ENCODE measurements at regions not wholly inside any gene's neighbourhood (a gene's known extent, or its start where the extent isn't known, plus 50 kb on each side); places are given as distances from the start of the nearest gene placed in this dataset.

GRCh38 chr2:30034052-30034775 is 112.6 kb upstream of the YPEL5 start:
- no peak for TF ChIP-seq JUND (IDR thresholded peaks at IDR 0.05)
- TF ChIP-seq CTCF (IDR thresholded peaks at IDR 0.05; ENCODE audit: low read depth, low read length, missing input control): no peak
- TF ChIP-seq, protein P1, sequence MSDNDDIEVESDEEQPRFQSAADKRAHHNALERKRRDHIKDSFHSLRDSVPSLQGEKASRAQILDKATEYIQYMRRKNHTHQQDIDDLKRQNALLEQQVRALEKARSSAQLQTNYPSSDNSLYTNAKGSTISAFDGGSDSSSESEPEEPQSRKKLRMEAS (IDR thresholded peaks at IDR 0.05): no peak
- no peak for TF ChIP-seq RAD21 (IDR thresholded peaks at IDR 0.05)
- TF ChIP-seq GABPA (IDR thresholded peaks at IDR 0.05 in 1 of 2, conservative IDR thresholded peaks at IDR 0.05 in 1 of 2): no peak
- no peak for TF ChIP-seq NR2F2 (IDR thresholded peaks at IDR 0.05)
- TF ChIP-seq TAF1 (conservative IDR thresholded peaks at IDR 0.05): no peak
- TF ChIP-seq, protein P2, sequence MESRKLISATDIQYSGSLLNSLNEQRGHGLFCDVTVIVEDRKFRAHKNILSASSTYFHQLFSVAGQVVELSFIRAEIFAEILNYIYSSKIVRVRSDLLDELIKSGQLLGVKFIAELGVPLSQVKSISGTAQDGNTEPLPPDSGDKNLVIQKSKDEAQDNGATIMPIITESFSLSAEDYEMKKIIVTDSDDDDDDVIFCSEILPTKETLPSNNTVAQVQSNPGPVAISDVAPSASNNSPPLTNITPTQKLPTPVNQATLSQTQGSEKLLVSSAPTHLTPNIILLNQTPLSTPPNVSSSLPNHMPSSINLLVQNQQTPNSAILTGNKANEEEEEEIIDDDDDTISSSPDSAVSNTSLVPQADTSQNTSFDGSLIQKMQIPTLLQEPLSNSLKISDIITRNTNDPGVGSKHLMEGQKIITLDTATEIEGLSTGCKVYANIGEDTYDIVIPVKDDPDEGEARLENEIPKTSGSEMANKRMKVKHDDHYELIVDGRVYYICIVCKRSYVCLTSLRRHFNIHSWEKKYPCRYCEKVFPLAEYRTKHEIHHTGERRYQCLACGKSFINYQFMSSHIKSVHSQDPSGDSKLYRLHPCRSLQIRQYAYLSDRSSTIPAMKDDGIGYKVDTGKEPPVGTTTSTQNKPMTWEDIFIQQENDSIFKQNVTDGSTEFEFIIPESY (IDR thresholded peaks at IDR 0.05): no peak
- TF ChIP-seq SP1 (IDR thresholded peaks at IDR 0.05): no peak
- no peak for TF ChIP-seq FOXA1 (IDR thresholded peaks at IDR 0.05)
- TF ChIP-seq, protein P3, sequence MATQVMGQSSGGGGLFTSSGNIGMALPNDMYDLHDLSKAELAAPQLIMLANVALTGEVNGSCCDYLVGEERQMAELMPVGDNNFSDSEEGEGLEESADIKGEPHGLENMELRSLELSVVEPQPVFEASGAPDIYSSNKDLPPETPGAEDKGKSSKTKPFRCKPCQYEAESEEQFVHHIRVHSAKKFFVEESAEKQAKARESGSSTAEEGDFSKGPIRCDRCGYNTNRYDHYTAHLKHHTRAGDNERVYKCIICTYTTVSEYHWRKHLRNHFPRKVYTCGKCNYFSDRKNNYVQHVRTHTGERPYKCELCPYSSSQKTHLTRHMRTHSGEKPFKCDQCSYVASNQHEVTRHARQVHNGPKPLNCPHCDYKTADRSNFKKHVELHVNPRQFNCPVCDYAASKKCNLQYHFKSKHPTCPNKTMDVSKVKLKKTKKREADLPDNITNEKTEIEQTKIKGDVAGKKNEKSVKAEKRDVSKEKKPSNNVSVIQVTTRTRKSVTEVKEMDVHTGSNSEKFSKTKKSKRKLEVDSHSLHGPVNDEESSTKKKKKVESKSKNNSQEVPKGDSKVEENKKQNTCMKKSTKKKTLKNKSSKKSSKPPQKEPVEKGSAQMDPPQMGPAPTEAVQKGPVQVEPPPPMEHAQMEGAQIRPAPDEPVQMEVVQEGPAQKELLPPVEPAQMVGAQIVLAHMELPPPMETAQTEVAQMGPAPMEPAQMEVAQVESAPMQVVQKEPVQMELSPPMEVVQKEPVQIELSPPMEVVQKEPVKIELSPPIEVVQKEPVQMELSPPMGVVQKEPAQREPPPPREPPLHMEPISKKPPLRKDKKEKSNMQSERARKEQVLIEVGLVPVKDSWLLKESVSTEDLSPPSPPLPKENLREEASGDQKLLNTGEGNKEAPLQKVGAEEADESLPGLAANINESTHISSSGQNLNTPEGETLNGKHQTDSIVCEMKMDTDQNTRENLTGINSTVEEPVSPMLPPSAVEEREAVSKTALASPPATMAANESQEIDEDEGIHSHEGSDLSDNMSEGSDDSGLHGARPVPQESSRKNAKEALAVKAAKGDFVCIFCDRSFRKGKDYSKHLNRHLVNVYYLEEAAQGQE (IDR thresholded peaks at IDR 0.05): no peak
- no peak for TF ChIP-seq ATF3 (IDR thresholded peaks at IDR 0.05)
- TF ChIP-seq RXRA (IDR thresholded peaks at IDR 0.05): no peak
- no peak for TF ChIP-seq HNF4A (conservative IDR thresholded peaks at IDR 0.05)
